Epithelial cell of proximal tubule (primary cell): ENCODE measurements at regions not wholly inside any gene's neighbourhood (a gene's known extent, or its start where the extent isn't known, plus 50 kb on each side); places are given as distances from the start of the nearest gene placed in this dataset.
A peak's percentile ranks its signal among the peaks of the same experiment; 100 is the strongest.
"Not testable (repeated sequence)": the region's sequence is repeated elsewhere in the genome, so short reads cannot be mapped to it uniquely, and the experiment has no call there.

ENCODE experiments used
- DNase-seq: peaks from one replicate; pipeline ENCODE4 v3.0.0-alpha.2; 2011; ENCODE audit warnings: low read depth
- H3K4me3 ChIP-seq: 2 replicates; pipeline ENCODE4 v1.5.1; 2011; ENCODE audit warnings: low read depth, mild to moderate bottlenecking, low read length
- TF ChIP-seq, protein P1 (sequence below): conservative IDR thresholded peaks from 2 replicates; pipeline ENCODE4 v1.5.1; 2012; ENCODE audit warnings: low read depth, mild to moderate bottlenecking, low read length

DNA sequence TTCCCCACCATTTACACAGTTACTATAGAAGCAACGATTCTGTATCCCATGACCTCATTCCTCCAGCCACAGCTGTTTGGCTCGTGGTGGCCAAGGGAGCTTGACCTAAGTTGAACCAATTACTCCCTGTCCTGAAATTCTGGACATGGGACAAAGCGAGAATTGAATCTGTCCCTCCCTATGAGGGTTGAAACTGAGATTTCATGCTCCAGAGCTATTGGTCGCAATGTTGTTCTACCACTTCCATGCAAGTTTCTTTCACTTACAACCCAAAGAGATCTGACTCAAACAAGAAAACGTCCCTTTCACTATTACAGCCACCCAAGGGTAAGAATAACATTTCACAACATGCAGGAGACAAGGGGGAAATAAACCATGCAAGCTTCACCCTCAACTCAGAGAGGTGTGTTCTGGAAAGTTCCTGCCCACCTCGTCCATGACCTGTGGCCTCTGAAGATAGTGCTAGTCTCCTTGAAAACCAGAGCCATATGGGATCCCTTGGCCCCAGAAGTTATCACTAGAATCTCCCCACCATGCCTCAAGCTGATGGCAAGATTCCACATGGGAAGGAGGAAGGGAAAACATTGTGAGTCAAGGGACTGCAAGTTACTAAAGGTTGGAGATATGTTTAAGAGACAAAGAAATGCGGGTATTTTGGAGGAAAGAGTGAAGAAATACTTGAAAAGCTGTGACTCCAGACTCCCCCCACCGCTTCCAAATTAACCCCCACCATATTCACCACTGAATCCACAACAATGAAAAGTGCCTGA lies 74.5 kb upstream of the SRSF6 start:
- no peak for DNase-seq
- H3K4me3 ChIP-seq, result no peak overlapping the region
- TF ChIP-seq, protein P1, sequence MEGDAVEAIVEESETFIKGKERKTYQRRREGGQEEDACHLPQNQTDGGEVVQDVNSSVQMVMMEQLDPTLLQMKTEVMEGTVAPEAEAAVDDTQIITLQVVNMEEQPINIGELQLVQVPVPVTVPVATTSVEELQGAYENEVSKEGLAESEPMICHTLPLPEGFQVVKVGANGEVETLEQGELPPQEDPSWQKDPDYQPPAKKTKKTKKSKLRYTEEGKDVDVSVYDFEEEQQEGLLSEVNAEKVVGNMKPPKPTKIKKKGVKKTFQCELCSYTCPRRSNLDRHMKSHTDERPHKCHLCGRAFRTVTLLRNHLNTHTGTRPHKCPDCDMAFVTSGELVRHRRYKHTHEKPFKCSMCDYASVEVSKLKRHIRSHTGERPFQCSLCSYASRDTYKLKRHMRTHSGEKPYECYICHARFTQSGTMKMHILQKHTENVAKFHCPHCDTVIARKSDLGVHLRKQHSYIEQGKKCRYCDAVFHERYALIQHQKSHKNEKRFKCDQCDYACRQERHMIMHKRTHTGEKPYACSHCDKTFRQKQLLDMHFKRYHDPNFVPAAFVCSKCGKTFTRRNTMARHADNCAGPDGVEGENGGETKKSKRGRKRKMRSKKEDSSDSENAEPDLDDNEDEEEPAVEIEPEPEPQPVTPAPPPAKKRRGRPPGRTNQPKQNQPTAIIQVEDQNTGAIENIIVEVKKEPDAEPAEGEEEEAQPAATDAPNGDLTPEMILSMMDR, result no peak

DNA sequence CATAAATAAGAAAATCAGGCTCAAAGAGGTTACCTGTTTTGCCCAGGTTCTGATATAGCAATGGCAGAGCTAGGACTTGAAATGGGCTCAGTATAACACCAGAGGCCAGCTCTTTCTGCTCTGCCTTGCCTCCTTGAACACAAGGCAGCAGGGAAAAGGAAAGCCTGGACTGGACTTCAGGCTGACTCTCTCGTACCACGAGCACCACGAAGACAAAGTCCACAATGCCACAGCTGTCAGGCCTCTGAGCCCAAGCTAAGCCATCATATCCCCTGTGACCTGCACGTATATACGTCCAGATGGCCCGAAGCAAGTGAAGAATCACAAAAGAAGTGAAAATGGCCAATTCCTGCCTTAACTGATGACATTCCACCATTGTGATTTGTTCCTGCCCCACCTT lies 75.6 kb upstream of the SRSF6 start:
- not testable (repeated sequence) for DNase-seq, H3K4me3 ChIP-seq

DNA sequence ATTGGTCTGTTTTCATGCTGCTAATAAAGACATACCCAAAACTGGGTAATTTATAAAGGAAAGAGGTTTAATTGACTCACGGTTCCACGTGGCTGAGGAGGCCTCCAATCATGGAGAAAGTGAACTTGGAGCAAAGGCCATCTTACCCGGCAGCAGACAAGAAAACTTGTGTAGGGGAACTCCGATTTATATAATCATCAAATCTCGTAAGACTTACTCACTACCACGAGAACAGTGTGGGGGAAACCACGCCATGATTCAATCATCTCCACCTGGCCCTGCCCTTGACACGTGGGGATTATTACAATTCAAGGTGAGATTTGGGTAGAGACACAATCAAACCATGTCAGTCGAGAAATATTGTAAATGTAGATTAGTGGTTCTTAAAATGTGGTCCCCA lies 76.2 kb upstream of the SRSF6 start:
- DNase-seq, H3K4me3 ChIP-seq: not testable (repeated sequence)

DNA sequence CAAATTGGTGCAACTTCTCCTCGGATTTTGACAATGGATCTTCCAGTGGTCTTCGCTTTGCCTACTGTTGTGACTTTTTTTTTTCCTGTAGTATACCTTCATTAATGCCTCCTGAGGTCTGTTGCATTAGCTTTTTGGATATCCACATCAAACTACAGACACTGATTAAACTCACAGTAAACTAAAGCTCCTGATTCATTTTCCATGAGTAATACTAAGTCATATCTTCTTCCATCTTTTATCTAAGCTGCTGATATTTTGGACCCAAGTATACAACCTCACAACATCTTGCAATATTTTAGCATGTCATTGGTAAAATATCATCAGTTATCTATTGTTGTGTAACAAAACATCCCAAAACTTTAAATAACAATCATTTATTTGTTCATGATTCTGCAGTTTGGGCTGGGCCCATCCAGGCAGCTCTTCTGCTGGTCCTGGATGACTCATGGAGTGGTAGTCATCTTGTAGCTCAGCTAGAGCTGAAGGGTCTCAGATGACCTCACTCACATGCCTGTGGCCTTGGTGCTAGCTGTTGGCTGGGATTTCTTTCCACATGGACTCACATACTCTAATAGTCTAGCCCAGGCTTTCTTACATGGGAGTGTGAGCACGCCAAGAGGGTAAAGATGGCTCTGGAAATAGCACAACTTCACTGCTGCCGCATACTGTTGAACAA lies 78.3 kb upstream of the SRSF6 start:
- TF ChIP-seq, protein P1, result no peak
- peak; percentile 1 for DNase-seq

DNA sequence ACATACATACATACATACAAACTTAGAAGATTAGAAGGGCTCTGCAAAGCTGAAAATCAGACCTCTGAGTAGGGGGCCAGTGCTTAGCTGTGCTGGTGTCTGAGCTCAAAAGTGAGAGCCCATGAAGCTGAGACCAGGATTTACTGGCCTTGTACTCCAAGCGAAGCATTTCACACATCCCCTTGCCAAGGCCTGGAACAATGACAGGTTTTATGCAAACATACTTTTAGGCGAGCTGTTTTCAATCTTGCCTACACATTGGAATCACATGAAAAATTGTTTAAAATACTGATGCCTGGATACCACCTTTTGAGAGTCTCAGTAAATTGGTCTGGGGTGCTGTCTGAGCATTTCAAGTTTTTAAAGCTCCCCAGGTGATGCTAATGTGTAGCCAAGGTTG lies 80.9 kb upstream of the SRSF6 start:
- DNase-seq, result no peak
- TF ChIP-seq, protein P1, result no peak
- H3K4me3 ChIP-seq, result no peak overlapping the region

More for the DNA sequence above, 78.3 kb upstream of the SRSF6 start:
- H3K4me3 ChIP-seq, result no peak overlapping the region

DNA sequence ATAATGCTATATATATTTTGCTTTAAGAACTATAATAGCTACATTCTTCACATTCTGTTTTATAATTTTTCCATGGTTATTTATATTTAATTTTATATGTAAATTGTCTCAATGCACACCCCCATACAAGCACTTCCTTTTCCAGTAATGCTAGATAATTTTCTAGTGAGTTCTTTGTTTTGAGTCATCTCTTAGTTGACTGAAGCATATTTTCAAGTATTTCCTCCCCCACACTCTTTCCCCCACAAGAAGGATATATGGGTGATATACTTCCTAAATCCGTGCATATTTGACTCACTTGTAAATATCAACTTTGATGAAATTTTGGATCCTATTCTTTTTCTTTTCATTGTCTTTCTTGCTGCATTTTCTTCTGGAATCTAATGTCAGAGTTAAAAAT lies 82.1 kb upstream of the SRSF6 start:
- TF ChIP-seq, protein P1, result no peak
- DNase-seq, result no peak
- no peak overlapping the region for H3K4me3 ChIP-seq

DNA sequence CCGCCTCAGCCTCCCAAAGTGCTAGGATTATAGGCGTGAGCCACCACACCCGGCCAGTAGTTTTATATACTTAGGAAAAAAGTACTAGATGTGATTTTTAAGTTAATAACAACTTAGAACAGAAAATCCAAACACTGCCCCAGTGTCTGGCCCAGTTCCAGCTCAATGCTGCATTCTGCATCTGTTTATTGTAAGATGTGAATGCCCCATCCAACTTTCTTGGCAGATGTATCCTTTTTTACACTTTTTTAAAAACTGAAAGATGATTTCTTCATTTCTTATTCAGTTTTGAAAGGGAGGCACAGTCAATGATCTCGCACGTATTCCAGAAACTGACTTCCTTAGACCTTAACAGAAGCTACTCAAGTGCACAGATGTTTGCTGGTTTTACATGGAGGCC lies 85.6 kb upstream of the SRSF6 start:
- TF ChIP-seq, protein P1, result no peak
- DNase-seq, result no peak
- H3K4me3 ChIP-seq, result no peak overlapping the region

DNA sequence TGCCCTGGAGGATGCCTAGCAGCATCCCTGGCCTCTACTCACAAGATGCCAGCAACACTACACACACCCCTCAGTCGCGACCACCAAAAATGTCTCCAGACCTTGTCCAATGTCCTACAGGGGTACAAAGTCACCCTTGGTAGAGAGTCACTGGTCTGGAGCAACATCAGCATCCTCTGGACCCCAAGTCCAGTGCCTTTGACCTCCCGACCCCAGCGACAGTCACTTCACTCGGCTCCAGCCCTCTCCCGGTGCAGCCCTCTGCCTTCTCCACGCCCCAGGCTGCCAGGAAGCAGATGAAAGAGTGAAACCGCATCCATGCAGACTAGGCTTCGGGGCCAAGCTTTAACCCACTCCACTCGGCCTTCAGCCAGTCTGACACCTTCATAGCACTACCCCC lies 92.0 kb upstream of the SRSF6 start:
- TF ChIP-seq, protein P1, result no peak
- no peak for DNase-seq
- H3K4me3 ChIP-seq, result no peak overlapping the region
